ENCODE measurements at regions not wholly inside any gene's neighbourhood (a gene's known extent, or its start where the extent isn't known, plus 50 kb on each side); places are given as distances from the start of the nearest gene placed in this dataset.
"Not testable (repeated sequence)": the region's sequence is repeated elsewhere in the genome, so short reads cannot be mapped to it uniquely, and the experiment has no call there.

DNA sequence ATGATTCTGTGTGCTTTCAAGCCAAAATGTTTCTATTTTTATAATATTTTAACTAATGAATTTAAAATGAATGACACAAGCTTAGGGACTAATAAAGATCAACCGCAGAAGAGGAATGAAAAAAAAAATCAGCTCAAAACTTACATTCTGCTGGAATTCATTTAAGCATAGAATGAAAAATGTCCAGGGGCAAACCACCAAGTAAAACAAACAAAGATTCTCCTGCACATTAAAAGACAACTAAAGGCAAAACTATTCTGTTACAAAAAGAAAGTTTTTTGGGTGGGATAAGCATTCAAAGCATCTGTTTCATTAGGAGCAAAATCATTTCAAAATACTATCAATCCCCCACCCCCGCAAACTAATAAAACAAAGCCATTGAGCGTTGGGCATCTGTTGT, 99.3 kb upstream of the SOX11 start:
- DNase-seq: no peak

DNA sequence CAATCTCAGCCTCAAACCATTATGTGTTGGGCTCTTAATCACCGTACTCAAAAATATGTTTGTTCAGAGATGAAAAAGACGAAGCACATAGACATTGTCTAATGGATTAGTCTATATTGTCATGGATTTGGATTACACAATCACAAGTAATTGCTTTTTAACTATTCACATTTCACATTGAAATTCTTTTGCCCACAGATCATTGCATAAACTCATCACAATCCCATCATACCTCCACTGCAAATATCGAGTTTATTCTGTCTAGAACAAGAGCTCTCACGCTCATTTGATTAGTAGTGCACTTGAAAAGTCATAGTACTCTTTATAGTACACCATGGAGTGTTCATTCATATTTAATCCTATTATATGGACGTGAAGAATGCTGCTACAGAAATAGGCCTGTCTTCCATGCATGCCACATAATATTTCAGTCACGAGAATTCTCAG, 97.9 kb upstream of the SOX11 start:
- no peak for DNase-seq

DNA sequence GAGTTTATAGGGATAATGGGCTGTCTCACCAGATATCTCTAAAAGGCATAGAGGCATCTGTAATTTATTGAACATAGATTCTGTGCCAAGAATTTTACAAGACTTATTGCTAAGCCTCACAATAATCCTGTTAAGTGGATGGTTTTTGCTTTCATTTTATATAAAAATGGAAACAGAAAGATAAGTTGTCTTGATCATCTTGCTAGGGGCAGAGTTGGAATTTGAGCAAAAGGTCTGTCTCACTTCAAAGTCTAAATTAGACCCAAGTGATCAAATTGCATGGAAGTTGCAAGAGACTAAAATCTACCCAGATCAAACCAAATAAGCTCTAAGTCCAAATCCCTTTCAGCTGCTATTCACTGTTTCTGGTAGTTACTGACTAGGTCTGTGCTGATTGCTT, 95.3 kb upstream of the SOX11 start:
- no peak for DNase-seq

- no peak for DNase-seq
These were observed 94.0 kb upstream of the SOX11 start for GRCh38 chr2:5598156-5598555.

GRCh38 chr2:5609201-5609600, 83.0 kb upstream of the SOX11 start:
- DNase-seq: no peak

GRCh38 chr2:5612666-5613065, 79.5 kb upstream of the SOX11 start:
- no peak for DNase-seq

DNA sequence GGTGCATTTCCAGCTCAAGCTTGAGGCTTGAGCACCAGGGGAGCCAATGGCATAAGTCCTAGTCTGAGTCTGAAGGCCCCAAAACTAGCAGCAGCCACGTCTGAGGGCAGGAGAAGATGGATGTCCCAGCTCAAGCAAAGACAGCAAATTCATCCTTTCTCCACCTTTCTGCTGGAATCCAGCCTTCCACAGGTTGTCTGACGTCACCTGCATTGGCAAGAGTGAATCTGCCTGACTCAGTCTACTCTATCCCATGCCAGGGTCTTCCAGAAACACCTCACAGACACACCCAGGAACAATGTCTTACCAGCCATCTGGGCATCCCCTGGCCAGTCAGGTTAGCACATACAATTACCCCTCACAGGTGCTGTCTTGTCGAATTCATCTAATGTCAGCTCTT, 76.2 kb upstream of the SOX11 start:
- DNase-seq: no peak

DNA sequence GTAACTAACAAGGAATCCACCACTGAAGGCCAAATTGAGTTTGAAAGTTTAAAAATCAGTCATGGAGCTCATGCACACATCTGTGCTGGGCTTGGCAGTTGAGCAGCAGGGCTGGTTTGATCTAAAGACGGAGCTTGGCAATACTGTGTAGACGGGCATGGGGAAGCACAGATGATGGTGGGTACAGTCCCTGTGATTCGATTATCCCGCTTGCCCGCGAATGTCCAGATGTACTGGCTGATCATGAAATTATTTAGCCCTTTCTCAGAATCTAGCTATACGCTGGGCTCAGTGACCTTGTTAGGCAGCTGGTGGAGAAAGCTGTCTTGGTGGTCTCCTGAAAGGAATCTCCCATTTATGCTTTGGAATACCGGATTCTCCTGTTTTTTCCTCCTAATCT, 74.8 kb upstream of the SOX11 start:
- DNase-seq: no peak

- DNase-seq: no peak
These were observed 74.4 kb upstream of the SOX11 start for GRCh38 chr2:5617796-5618195.

DNA sequence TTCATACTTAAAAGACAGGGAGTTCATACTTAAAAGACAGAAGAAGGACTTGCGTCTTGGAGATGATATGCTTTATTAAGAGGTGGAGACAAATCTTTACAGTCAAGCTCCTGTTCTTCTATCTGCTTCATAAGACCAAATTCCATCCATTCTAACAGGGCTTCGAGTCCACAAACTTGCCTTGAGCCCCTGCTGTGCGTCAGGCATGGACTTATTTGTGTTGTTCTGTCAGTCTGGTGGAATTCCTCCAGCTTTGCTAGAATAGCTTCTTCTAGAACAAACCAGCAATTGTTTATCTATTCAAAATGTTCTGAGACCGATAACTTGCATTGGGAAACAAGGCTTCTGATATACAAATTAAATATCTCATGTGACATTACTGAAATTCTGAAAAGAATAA, 73.9 kb upstream of the SOX11 start:
- DNase-seq: no peak

DNA sequence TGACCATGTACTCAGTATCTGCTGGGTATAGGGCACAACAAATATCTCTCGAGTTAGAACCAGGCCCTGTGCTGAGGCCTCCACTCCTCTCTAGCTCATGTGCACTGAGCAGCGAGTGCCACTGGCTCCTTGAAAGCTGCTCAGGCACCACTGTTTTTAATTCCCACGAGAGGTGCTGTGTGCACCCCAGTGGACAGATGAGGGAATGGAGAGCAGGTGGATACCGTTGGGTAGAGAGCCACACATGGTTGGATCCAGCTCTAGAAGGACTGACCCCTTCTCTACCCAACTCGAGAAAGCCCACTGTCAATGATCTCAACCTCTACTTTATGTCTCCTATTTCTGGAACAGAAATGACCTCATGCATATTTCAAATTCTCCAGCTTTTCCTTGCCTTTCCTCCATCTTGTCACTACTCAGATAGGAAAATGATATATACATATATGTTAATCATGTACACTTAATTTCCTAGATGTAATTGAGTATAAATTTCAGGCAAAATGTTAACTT, 66.6 kb upstream of the SOX11 start:
- DNase-seq: peak in 1 of 2 experiments; percentile 44

GRCh38 chr2:5628484-5628883, 63.7 kb upstream of the SOX11 start:
- DNase-seq: not testable (repeated sequence)

GRCh38 chr2:5629510-5629909, 62.7 kb upstream of the SOX11 start:
- not testable (repeated sequence) for DNase-seq

DNA sequence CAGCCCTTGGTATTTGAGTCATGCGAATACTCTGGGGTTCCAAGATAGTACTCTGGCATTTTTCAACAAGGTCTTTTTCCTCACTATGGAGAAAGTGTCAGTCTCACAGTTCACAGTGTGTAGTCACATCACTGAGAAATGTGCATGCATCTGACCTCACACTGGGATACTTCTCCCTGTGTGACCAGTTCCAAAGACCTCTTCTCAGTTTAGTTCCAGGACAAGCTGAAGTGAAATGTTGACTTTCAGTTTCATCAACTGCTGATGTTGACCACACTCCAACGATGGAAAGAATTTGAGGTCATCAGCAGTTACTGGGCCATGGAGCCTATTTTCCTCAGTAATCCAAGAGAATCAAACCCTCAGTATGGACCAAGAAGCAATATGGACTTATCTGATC, 55.1 kb upstream of the SOX11 start:
- not testable (repeated sequence) for DNase-seq

Measured in NCI-H526 (cell line).